Neural crest cell (in vitro differentiated cells): ENCODE measurements at regions not wholly inside any gene's neighbourhood (a gene's known extent, or its start where the extent isn't known, plus 50 kb on each side); places are given as distances from the start of the nearest gene placed in this dataset.

Source experiments
- DNase-seq: peaks from one replicate; pipeline ENCODE4 v3.0.0; 2021; ENCODE audit warnings: low read depth, mixed read lengths, low spot score
- H3K27ac Mint-ChIP-seq: one replicate; pipeline ENCODE4 v1.8.0; 2021; ENCODE audit warnings: mild to moderate bottlenecking, mixed read lengths; ENCODE audit not compliant: unreplicated experiment
- H3K27me3 Mint-ChIP-seq: 2 replicates; pipeline ENCODE4 v1.8.0; 2021; ENCODE audit warnings: low read depth, mild to moderate bottlenecking, mixed read lengths
- H3K36me3 Mint-ChIP-seq: 2 replicates; pipeline ENCODE4 v1.8.0; 2021; ENCODE audit warnings: low read depth, mild to moderate bottlenecking, mixed read lengths
- H3K4me1 Mint-ChIP-seq: 2 replicates; pipeline ENCODE4 v1.8.0; 2021; ENCODE audit warnings: mixed read lengths
- H3K4me3 Mint-ChIP-seq: one replicate; pipeline ENCODE4 v1.8.0; 2021; ENCODE audit warnings: mild to moderate bottlenecking, mixed read lengths
- H3K9me3 Mint-ChIP-seq: 2 replicates; pipeline ENCODE4 v1.8.0; 2021; ENCODE audit warnings: mixed read lengths
- CTCF ChIP-seq: fragments of 200-600 bp; sonication (generic); conservative IDR thresholded peaks from 2 replicates; pipeline ENCODE4 v1.5.0; 2021; ENCODE audit warnings: antibody characterized with exemption, mild to moderate bottlenecking

DNA sequence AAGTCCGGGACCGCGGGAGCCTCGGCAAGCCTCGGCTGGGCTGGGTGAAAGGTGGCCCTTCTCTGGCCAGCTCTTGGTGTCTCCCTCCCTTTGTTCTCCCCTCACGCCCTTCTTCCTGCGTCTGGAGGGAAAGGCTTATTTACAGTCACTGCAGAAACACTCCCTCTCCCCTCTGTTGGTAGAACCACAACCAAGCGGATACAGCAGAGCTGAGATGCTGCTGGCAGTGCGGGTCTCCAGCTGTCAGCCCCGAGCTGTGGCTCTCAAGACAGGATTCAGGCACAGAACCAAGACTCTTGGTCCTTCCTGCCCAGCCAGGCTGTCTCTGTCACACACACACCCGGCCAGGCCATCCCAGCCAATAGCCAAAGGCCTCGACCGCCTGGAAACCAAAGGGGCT lies 133.3 kb downstream of the ENGASE start:
- Mint-ChIP-seq H3K27ac (no peak overlapping the region), H3K4me3 (no peak overlapping the region)

DNA sequence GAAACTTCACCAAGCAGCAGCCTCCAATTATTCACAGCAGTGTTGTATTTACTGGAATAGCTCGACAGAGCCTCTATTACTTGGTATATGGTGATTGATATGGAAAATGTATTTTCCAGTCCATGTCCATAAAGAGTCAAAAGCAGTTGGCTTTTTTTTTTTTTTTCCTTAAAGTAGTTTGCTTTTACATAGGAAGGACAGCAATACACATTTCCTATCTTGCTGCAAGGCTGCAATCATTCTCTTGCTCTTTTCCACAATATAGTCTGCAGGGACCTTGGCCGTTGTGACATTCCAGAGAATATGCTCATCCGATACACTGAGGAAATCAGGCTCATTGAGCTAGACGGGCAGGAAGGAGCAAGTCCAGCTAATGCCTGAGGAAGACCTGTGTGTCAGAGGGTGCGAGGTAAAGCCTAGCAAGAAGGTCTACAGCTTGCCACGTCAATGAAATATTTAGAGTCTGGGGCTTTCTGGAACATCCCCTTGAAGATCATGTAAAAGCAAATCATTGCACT lies 131.1 kb downstream of the ENGASE start:
- Mint-ChIP-seq H3K9me3 (no peaks in the 10 kb centered on the region), H3K36me3 (no peaks in the 10 kb centered on the region), H3K4me3 (no peak overlapping the region), H3K27ac (no peak overlapping the region), H3K27me3 (peaks cover 66% of the 10 kb centered on the region), H3K4me1 (peaks cover 5% of the 10 kb centered on the region)
- no peak for TF ChIP-seq CTCF
- no peak for DNase-seq

More for the DNA sequence above, 133.3 kb downstream of the ENGASE start:
- Mint-ChIP-seq H3K4me1 (peaks cover 11% of the 10 kb centered on the region), H3K36me3 (no peaks in the 10 kb centered on the region), H3K9me3 (no peaks in the 10 kb centered on the region), H3K27me3 (peaks cover 50% of the 10 kb centered on the region)
- TF ChIP-seq CTCF: no peak
- DNase-seq: no peak

DNA sequence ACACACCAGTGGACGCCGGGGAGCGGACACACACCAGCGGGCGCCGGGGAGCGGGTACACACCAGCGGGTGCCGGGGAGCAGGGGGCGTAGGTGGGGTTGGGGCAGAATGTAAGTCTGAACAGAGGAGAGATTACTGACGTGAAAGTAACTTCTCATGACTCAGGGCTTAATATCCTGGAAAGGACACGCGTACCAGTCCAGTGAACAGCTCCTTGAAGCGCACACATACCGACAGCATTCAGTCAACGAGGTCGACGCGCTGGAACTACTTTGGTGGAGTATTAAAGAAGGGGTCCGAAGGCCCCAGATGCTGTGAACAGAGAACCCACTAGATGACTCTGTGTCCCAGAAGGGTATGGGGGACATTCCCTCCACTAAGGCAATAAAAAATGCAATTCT lies 129.6 kb downstream of the ENGASE start:
- no peak overlapping the region for H3K4me3 Mint-ChIP-seq
- H3K27me3 Mint-ChIP-seq: peaks cover 66% of the 10 kb centered on the region
- peaks cover 5% of the 10 kb centered on the region for H3K4me1 Mint-ChIP-seq
- H3K27ac Mint-ChIP-seq: no peak overlapping the region
- no peak for DNase-seq
- no peaks in the 10 kb centered on the region for H3K36me3 Mint-ChIP-seq
- TF ChIP-seq CTCF: no peak
- H3K9me3 Mint-ChIP-seq: no peaks in the 10 kb centered on the region

DNA sequence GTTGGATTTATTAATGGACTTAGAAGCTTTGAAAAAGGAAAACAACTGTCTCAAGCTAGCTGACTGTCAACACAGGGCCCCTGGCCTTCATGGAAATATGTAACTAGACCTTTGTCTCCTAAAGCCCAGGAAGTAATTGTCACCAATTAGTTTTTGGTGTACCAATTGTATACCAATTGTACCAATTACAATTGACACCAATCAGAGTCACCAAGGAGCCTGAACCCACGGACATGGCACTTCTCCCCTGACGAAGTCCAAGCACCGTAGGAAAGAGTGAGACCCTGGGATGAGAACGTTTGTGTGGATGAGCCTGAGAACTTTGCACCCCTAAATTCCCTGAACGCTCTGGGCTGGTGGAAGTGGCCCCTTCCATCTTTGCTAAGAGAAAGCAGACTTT lies 129.0 kb downstream of the ENGASE start:
- peaks cover 5% of the 10 kb centered on the region for H3K4me1 Mint-ChIP-seq
- H3K4me3 Mint-ChIP-seq: no peak overlapping the region
- no peaks in the 10 kb centered on the region for H3K36me3 Mint-ChIP-seq
- no peak for TF ChIP-seq CTCF
- no peaks in the 10 kb centered on the region for H3K9me3 Mint-ChIP-seq
- no peak for DNase-seq
- peaks cover 64% of the 10 kb centered on the region for H3K27me3 Mint-ChIP-seq
- H3K27ac Mint-ChIP-seq: no peak overlapping the region

DNA sequence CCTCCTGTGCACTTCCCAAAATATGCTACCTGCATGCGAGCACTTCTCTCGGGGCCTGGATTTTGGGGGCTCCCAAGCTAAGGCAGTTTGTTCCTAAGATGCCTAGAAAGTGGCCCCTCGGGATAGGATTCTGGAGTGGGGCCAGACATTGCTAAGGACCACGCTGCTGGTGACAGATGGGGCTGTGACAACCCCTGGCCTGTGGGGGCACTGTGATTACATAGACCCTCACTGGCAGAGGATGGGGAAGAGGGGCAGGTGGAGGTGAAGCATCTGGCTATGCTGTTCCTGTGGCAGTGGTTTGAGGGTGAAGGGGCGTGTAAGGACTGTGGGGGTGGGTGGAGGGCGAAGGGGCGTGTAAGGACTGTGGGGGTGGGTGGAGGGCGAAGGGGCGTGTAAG lies 128.4 kb downstream of the ENGASE start:
- H3K9me3 Mint-ChIP-seq: no peaks in the 10 kb centered on the region
- H3K4me1 Mint-ChIP-seq: peaks cover 4% of the 10 kb centered on the region
- H3K4me3 Mint-ChIP-seq: no peak overlapping the region
- no peak overlapping the region for H3K27ac Mint-ChIP-seq
- no peaks in the 10 kb centered on the region for H3K36me3 Mint-ChIP-seq
- TF ChIP-seq CTCF: no peak
- H3K27me3 Mint-ChIP-seq: peaks cover 67% of the 10 kb centered on the region
- no peak for DNase-seq

DNA sequence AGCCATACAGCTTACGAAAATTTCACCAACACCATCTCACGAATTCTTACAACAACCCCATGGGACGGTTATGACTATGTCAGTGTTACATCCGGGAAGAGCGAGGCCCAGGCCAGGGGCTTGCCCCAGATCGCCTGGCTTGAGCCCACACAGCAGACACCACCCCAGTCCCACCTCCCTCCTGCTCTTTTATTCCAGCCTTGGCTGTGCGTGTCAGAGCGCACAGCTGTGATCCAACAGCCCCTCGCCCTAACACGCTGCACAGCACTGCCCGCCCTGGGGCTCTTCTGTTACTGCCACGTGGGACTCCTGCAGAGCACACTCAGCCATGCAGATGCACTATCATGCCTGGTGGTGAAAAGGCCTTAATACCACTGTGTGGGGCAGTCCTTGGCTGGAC lies 127.9 kb downstream of the ENGASE start:
- no peak for TF ChIP-seq CTCF
- Mint-ChIP-seq H3K4me3 (no peak overlapping the region), H3K27me3 (peaks cover 61% of the 10 kb centered on the region), H3K9me3 (no peaks in the 10 kb centered on the region), H3K4me1 (no peaks in the 10 kb centered on the region), H3K27ac (no peak overlapping the region), H3K36me3 (no peaks in the 10 kb centered on the region)
- DNase-seq: no peak
